Transverse colon (tissue), 3 donors: ENCODE measurements at regions not wholly inside any gene's neighbourhood (a gene's known extent, or its start where the extent isn't known, plus 50 kb on each side); places are given as distances from the start of the nearest gene placed in this dataset.

ENCODE experiments used
- POLR2A ChIP-seq: fragments of 450-650 bp; IDR thresholded peaks from one replicate; pipeline ENCODE4 v1.6.1; 2016; ENCODE audit warnings: antibody characterized with exemption, mild to moderate bottlenecking, moderate library complexity
- TF ChIP-seq, protein P1 (sequence below), 5 experiments: fragments of 200-600 bp in 3 of 5; fragments of 450-650 bp in 2 of 5; sonication (generic) in 3 of 5; IDR thresholded peaks; 1 replicate in 2 of 5; 2 replicates in 3 of 5; pipeline ENCODE4 v1.5.1; 2016 to 2017; ENCODE audit warnings: antibody characterized with exemption in 5 of 5, inconsistent platforms in 3 of 5, mild to moderate bottlenecking in 2 of 5, moderate library complexity in 1 of 5

DNA sequence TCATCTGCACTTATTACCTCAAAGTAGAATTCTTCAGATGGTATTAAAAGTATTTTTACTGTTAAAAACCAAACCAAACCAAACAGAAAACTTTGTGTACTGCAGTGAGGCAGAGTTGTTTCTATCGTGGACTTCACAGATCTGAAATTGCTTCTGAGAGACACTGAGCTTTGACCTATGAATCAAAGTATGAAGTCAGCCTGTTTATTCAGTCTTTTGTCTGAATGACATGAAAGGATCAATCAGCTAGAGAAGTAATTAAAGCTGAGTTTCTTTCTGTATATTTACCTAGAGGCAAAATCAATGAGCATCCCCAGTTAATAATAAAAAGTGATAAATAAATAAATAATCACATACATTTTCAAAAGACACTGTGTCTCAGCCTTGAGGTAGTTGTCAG lies 2121.0 kb downstream of the PCDH7 start:
- no peak for TF ChIP-seq POLR2A
- TF ChIP-seq, protein P1, sequence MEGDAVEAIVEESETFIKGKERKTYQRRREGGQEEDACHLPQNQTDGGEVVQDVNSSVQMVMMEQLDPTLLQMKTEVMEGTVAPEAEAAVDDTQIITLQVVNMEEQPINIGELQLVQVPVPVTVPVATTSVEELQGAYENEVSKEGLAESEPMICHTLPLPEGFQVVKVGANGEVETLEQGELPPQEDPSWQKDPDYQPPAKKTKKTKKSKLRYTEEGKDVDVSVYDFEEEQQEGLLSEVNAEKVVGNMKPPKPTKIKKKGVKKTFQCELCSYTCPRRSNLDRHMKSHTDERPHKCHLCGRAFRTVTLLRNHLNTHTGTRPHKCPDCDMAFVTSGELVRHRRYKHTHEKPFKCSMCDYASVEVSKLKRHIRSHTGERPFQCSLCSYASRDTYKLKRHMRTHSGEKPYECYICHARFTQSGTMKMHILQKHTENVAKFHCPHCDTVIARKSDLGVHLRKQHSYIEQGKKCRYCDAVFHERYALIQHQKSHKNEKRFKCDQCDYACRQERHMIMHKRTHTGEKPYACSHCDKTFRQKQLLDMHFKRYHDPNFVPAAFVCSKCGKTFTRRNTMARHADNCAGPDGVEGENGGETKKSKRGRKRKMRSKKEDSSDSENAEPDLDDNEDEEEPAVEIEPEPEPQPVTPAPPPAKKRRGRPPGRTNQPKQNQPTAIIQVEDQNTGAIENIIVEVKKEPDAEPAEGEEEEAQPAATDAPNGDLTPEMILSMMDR (IDR thresholded peaks at IDR 0.05), result no peak
